Breast epithelium (tissue), 4 donors: ENCODE measurements at regions not wholly inside any gene's neighbourhood (a gene's known extent, or its start where the extent isn't known, plus 50 kb on each side); places are given as distances from the start of the nearest gene placed in this dataset.

Experiments
- DNase-seq, 2 donors: peaks; one replicate each; pipeline ENCODE4 v3.0.0-alpha.2; 2019; ENCODE audit warnings: low spot score in 2 of 2
- H3K27ac ChIP-seq, 2 donors: fragments of 200-600 bp; sonication (generic) in 1 of 2; one replicate each; pipeline ENCODE4 v1.5.1; 2016 to 2019; ENCODE audit warnings: mild to moderate bottlenecking in 1 of 2
- H3K27me3 ChIP-seq, 2 donors: fragments of 200-600 bp; sonication (generic) in 1 of 2; one replicate each; pipeline versions ENCODE4 v1.5.1 to v1.6.0; 2017 to 2019; ENCODE audit warnings: control low read depth in 1 of 2, mild to moderate bottlenecking in 1 of 2
- H3K36me3 ChIP-seq: fragments of 200-600 bp; one replicate; pipeline ENCODE4 v1.5.1; 2019
- H3K4me1 ChIP-seq, 2 donors: fragments of 200-600 bp; sonication (generic); one replicate each; pipeline ENCODE4 v1.5.1; 2016 to 2019; ENCODE audit warnings: control low read depth in 1 of 2
- H3K4me3 ChIP-seq, 3 donors: fragments of 200-600 bp; sonication (generic); 1 replicate in 2 of 3; 2 replicates in 1 of 3; pipeline ENCODE4 v1.5.1; 2016 to 2019; ENCODE audit warnings: mild to moderate bottlenecking in 3 of 3, moderate library complexity in 2 of 3
- H3K9me3 ChIP-seq, 2 donors: fragments of 200-600 bp; sonication (generic) in 1 of 2; one replicate each; pipeline ENCODE4 v1.5.1; 2016 to 2019; ENCODE audit warnings: control low read depth in 1 of 2
- POLR2A ChIP-seq: fragments of 450-650 bp; IDR thresholded peaks from one replicate; pipeline ENCODE4 v1.6.1; 2016; ENCODE audit warnings: antibody characterized with exemption, mild to moderate bottlenecking, moderate library complexity
- POLR2AphosphoS5 ChIP-seq, 3 donors: sonication (generic); formaldehyde crosslinking; IDR thresholded peaks; one replicate each; pipeline ENCODE4 v1.6.1; 2017; ENCODE audit warnings: antibody characterized with exemption in 3 of 3
- intact Hi-C: fragments of 100-400 bp; cut with DNase I; formaldehyde crosslinking; loops from one replicate; pipeline ENCODE4 v1.15.1; 2023; ENCODE audit warnings: low total_unique reads
- TF ChIP-seq, protein P1 (sequence below), 3 donors: fragments of 450-650 bp; IDR thresholded peaks; one replicate each; pipeline ENCODE4 v1.5.1; 2016 to 2017; ENCODE audit warnings: antibody characterized with exemption in 3 of 3, mild to moderate bottlenecking in 3 of 3, moderate library complexity in 3 of 3

DNA sequence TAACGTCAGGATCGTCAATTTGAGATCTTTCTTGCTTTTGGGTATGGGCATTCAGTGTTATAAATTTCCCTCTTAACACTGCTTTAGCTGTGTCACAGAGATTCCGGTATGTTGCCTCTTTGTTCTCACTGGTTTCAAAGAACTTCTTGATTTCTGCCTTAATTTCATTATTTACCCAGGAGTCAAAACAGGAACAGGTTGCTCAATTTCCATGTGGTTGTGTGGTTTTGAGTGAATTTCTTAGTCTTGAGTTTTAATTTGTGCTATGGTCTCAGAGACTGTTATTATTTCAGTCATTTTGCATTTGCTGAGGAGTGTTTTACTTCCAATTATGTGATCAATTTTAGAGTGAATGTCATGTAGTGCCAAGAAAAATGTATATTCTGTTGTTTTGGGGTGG, 153.1 kb downstream of the PCDH17 start:
- H3K27ac ChIP-seq, result no peak overlapping the region
- no peak for DNase-seq
- H3K4me3 ChIP-seq, result no peak overlapping the region
- TF ChIP-seq POLR2AphosphoS5 (IDR thresholded peaks at IDR 0.05) (no peak), POLR2A (no peak)
- TF ChIP-seq, protein P1, sequence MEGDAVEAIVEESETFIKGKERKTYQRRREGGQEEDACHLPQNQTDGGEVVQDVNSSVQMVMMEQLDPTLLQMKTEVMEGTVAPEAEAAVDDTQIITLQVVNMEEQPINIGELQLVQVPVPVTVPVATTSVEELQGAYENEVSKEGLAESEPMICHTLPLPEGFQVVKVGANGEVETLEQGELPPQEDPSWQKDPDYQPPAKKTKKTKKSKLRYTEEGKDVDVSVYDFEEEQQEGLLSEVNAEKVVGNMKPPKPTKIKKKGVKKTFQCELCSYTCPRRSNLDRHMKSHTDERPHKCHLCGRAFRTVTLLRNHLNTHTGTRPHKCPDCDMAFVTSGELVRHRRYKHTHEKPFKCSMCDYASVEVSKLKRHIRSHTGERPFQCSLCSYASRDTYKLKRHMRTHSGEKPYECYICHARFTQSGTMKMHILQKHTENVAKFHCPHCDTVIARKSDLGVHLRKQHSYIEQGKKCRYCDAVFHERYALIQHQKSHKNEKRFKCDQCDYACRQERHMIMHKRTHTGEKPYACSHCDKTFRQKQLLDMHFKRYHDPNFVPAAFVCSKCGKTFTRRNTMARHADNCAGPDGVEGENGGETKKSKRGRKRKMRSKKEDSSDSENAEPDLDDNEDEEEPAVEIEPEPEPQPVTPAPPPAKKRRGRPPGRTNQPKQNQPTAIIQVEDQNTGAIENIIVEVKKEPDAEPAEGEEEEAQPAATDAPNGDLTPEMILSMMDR (IDR thresholded peaks at IDR 0.05), result no peak
- intact Hi-C loops, result no loop called here
- no peaks in the 10 kb centered on the region for H3K4me1 ChIP-seq
- no peaks in the 10 kb centered on the region for H3K9me3 ChIP-seq
- no peaks in the 10 kb centered on the region for H3K36me3 ChIP-seq
- no peaks in the 10 kb centered on the region for H3K27me3 ChIP-seq

DNA sequence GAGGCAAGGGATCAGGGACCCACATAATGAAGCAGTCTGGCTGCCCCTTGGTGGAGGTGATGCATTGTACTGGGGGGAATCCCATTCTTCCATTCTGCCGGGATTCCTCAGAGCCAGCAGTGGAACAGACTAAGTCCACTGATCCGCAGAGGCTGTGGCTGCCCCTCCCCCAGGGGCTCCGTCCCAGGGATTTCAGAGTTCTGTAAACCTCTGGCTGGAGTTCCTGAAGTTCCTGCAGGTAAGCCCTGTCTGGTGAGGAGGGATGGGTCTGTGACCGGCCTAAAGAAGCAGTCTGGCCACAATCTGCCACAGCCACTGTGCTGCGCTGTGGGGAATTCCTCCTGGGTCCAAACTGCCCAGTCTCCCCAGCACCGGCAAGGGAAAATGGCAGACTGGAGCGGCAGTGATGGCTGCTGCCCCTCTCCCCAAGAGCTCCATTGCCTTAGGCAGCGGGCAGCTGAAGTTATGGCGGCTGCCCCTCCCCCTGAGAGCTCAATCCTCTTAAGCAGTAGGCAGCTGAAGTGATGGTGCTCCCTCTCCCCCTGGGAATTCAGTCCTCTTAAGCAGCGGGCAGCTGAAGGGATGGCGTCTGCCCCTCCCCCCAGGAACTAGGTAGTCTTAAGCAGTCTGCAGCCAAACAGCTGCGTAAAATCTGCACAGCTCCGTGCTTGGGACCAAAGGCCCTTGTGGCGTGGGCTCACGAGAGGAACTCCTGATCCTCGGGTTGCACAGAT, 155.7 kb downstream of the PCDH17 start:
- Histone ChIP-seq H3K4me1 (no peaks in the 10 kb centered on the region), H3K27me3 (no peaks in the 10 kb centered on the region), H3K4me3 (no peak overlapping the region), H3K36me3 (no peaks in the 10 kb centered on the region), H3K27ac (no peak overlapping the region), H3K9me3 (no peaks in the 10 kb centered on the region)
- TF ChIP-seq POLR2A (no peak), POLR2AphosphoS5 (IDR thresholded peaks at IDR 0.05) (no peak)
- TF ChIP-seq, protein P1 (IDR thresholded peaks at IDR 0.05), result no peak
- DNase-seq, result no peak
- intact Hi-C loops, result no loop called here

GRCh38 chr13:57799624-57800023, 168.1 kb downstream of the PCDH17 start:
- DNase-seq, result no peak
- Histone ChIP-seq H3K4me3 (no peak overlapping the region), H3K27ac (no peak overlapping the region), H3K9me3 (no peaks in the 10 kb centered on the region), H3K27me3 (no peaks in the 10 kb centered on the region), H3K4me1 (no peaks in the 10 kb centered on the region), H3K36me3 (no peaks in the 10 kb centered on the region)
- intact Hi-C loops, result no loop called here
- no peak for TF ChIP-seq POLR2AphosphoS5 (IDR thresholded peaks at IDR 0.05)
- TF ChIP-seq, protein P1 (IDR thresholded peaks at IDR 0.05), result no peak
- no peak for TF ChIP-seq POLR2A

- Histone ChIP-seq H3K4me1 (no peaks in the 10 kb centered on the region), H3K27ac (no peak overlapping the region), H3K4me3 (no peak overlapping the region), H3K36me3 (no peaks in the 10 kb centered on the region), H3K9me3 (no peaks in the 10 kb centered on the region), H3K27me3 (no peaks in the 10 kb centered on the region)
- intact Hi-C loops, result no loop called here
- DNase-seq, result no peak
- TF ChIP-seq POLR2A (no peak), POLR2AphosphoS5 (IDR thresholded peaks at IDR 0.05) (no peak)
- TF ChIP-seq, protein P1 (IDR thresholded peaks at IDR 0.05), result no peak
These were observed 182.1 kb downstream of the PCDH17 start for GRCh38 chr13:57813651-57814050.

DNA sequence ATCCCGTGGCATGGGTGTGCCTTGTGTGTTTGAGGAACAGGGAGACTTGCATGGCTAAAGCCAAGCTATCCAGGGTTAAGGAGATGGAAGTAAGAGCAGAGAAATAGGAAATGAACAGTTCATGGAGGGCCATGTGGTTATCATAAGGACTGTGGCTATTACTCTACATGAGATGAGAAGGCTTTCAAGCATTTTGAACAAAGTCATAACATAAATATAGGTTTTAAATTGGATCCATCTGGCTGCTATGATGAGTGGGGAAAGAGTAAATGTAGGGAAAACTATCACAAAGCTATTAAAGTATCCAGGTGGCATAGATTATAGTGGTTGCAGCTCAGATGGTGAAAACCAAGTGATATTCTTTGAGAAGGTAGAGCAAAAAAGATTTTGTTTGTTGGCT, 184.1 kb downstream of the PCDH17 start:
- Histone ChIP-seq H3K4me3 (no peak overlapping the region), H3K9me3 (no peaks in the 10 kb centered on the region), H3K27ac (no peak overlapping the region), H3K4me1 (no peaks in the 10 kb centered on the region), H3K36me3 (no peaks in the 10 kb centered on the region), H3K27me3 (no peaks in the 10 kb centered on the region)
- no peak for DNase-seq
- intact Hi-C loops, result no loop called here
- TF ChIP-seq, protein P1 (IDR thresholded peaks at IDR 0.05), result no peak
- no peak for TF ChIP-seq POLR2A
- TF ChIP-seq POLR2AphosphoS5 (IDR thresholded peaks at IDR 0.05), result no peak
